GM12891 (cell line): ENCODE measurements at regions not wholly inside any gene's neighbourhood (a gene's known extent, or its start where the extent isn't known, plus 50 kb on each side); places are given as distances from the start of the nearest gene placed in this dataset.

Experiments used
- DNase-seq: peaks from one replicate; pipeline ENCODE4 v3.0.0; 2011; ENCODE audit warnings: low spot score; ENCODE audit not compliant: insufficient read length
- FAIRE-seq: peaks from 2 replicates; lab custom pipeline; 2011; peaks lifted over from hg19 to GRCh38; lab: Jason Lieb, UNC
- PAX5 ChIP-seq: IDR thresholded peaks from 2 replicates; pipeline ENCODE4 v1.6.1; 2011; ENCODE audit warnings: low read length, moderate library complexity, mild to moderate bottlenecking; ENCODE audit not compliant: insufficient read depth, severe bottlenecking
- POLR2A ChIP-seq: IDR thresholded peaks from 2 replicates; pipeline ENCODE4 v1.6.1; 2011; ENCODE audit warnings: low read depth, low read length, control low read depth
- POLR2AphosphoS5 ChIP-seq: IDR thresholded peaks from 2 replicates; pipeline ENCODE4 v1.6.1; 2011; ENCODE audit warnings: low read depth, low read length, control low read depth
- POU2F2 ChIP-seq: IDR thresholded peaks from 2 replicates; pipeline ENCODE4 v1.6.1; 2011; ENCODE audit warnings: low read depth, mild to moderate bottlenecking, control low read depth, low read length, moderate library complexity
- SPI1 ChIP-seq: IDR thresholded peaks from 2 replicates; pipeline ENCODE4 v1.6.1; 2011; ENCODE audit warnings: low read depth, low read length, control low read depth
- TAF1 ChIP-seq: IDR thresholded peaks from 2 replicates; pipeline ENCODE4 v1.6.1; 2011; ENCODE audit warnings: low read depth, low read length, control low read depth

GRCh38 chr5:92922231-92922967, 658.6 kb downstream of the NR2F1-AS1 start:
- TF ChIP-seq POLR2A (no peak), PAX5 (no peak), POU2F2 (no peak)
- DNase-seq, result no peak
- no peak for FAIRE-seq

GRCh38 chr5:92917044-92917443, 664.0 kb downstream of the NR2F1-AS1 start:
- no peak for TF ChIP-seq TAF1
- no peak for TF ChIP-seq POLR2AphosphoS5
- no peak for TF ChIP-seq SPI1
- TF ChIP-seq POU2F2, result no peak
- no peak for TF ChIP-seq PAX5
- no peak for TF ChIP-seq POLR2A
- no peak for FAIRE-seq
- DNase-seq, result no peak

GRCh38 chr5:92916036-92916435, 665.0 kb downstream of the NR2F1-AS1 start:
- no peak for FAIRE-seq
- no peak for TF ChIP-seq TAF1
- TF ChIP-seq POLR2AphosphoS5, result no peak
- no peak for TF ChIP-seq PAX5
- TF ChIP-seq POU2F2, result no peak
- TF ChIP-seq SPI1, result no peak
- TF ChIP-seq POLR2A, result no peak
- no peak for DNase-seq

- FAIRE-seq (no peak), DNase-seq (no peak)
- TF ChIP-seq POLR2AphosphoS5 (no peak), SPI1 (no peak), PAX5 (no peak), POLR2A (no peak), POU2F2 (no peak), TAF1 (no peak)
These were observed 668.7 kb downstream of the NR2F1-AS1 start for GRCh38 chr5:92912283-92912682.

- FAIRE-seq, result no peak
- DNase-seq, result no peak
- TF ChIP-seq TAF1 (no peak), SPI1 (no peak), PAX5 (no peak), POU2F2 (no peak), POLR2AphosphoS5 (no peak), POLR2A (no peak)
These were observed 669.2 kb downstream of the NR2F1-AS1 start for GRCh38 chr5:92911851-92912250.

GRCh38 chr5:92911293-92911692, 669.7 kb downstream of the NR2F1-AS1 start:
- TF ChIP-seq POLR2AphosphoS5 (no peak), PAX5 (no peak), POLR2A (no peak)
- no peak for FAIRE-seq

GRCh38 chr5:92909602-92909962, 671.4 kb downstream of the NR2F1-AS1 start:
- DNase-seq, result no peak
- TF ChIP-seq POU2F2 (no peak), SPI1 (no peak)
- FAIRE-seq, result no peak

More at GRCh38 chr5:92911293-92911692, 669.7 kb downstream of the NR2F1-AS1 start:
- DNase-seq, result no peak

GRCh38 chr5:92908952-92909601, 671.9 kb downstream of the NR2F1-AS1 start:
- DNase-seq (no peak), FAIRE-seq (no peak)
- TF ChIP-seq POLR2A (no peak), POU2F2 (no peak), TAF1 (no peak), SPI1 (no peak), POLR2AphosphoS5 (no peak), PAX5 (no peak)

GRCh38 chr5:92907938-92908606, 672.9 kb downstream of the NR2F1-AS1 start:
- DNase-seq, result no peak
- FAIRE-seq, result no peak
- TF ChIP-seq SPI1 (no peak), TAF1 (no peak), POLR2AphosphoS5 (no peak), PAX5 (no peak), POU2F2 (no peak), POLR2A (no peak)
